HEK293 (cell line): ENCODE measurements at regions not wholly inside any gene's neighbourhood (a gene's known extent, or its start where the extent isn't known, plus 50 kb on each side); places are given as distances from the start of the nearest gene placed in this dataset.

Experiments used
- REPIN1 ChIP-seq: fragments of 450-650 bp; formaldehyde crosslinking; IDR thresholded peaks from 2 replicates; pipeline ENCODE4 v1.5.1; 2017; ENCODE audit warnings: missing biosample characterization, missing genetic modification characterization, low read depth
- SP2 ChIP-seq: fragments of 450-650 bp; formaldehyde crosslinking; IDR thresholded peaks from 2 replicates; pipeline ENCODE4 v1.5.1; 2016; ENCODE audit warnings: missing biosample characterization, missing genetic modification characterization
- YY1 ChIP-seq: fragments of 450-650 bp; formaldehyde crosslinking; IDR thresholded peaks from 2 replicates; pipeline ENCODE4 v1.5.1; 2018; ENCODE audit warnings: missing biosample characterization, missing genetic modification characterization
- ZBTB17 ChIP-seq: fragments of 450-650 bp; formaldehyde crosslinking; IDR thresholded peaks from 2 replicates; pipeline ENCODE4 v1.5.1; 2016; ENCODE audit warnings: missing biosample characterization, missing genetic modification characterization
- ZNF214 ChIP-seq: fragments of 450-650 bp; formaldehyde crosslinking; IDR thresholded peaks from 2 replicates; pipeline ENCODE4 v1.5.1; 2017; ENCODE audit warnings: missing biosample characterization, mild to moderate bottlenecking, missing genetic modification characterization, borderline replicate concordance
- ZNF777 ChIP-seq: fragments of 450-650 bp; formaldehyde crosslinking; IDR thresholded peaks from 2 replicates; pipeline ENCODE4 v1.5.1; 2017; ENCODE audit warnings: missing biosample characterization, missing genetic modification characterization, borderline replicate concordance
- TF ChIP-seq, protein P1 (sequence below): fragments of 450-650 bp; formaldehyde crosslinking; IDR thresholded peaks from 2 replicates; pipeline ENCODE4 v1.5.1; 2016; ENCODE audit warnings: missing biosample characterization, missing genetic modification characterization
- TF ChIP-seq, protein P2 (sequence below): fragments of 450-650 bp; formaldehyde crosslinking; IDR thresholded peaks from 2 replicates; pipeline ENCODE4 v1.5.0; 2017; ENCODE audit warnings: missing biosample characterization, missing genetic modification characterization, borderline replicate concordance

DNA sequence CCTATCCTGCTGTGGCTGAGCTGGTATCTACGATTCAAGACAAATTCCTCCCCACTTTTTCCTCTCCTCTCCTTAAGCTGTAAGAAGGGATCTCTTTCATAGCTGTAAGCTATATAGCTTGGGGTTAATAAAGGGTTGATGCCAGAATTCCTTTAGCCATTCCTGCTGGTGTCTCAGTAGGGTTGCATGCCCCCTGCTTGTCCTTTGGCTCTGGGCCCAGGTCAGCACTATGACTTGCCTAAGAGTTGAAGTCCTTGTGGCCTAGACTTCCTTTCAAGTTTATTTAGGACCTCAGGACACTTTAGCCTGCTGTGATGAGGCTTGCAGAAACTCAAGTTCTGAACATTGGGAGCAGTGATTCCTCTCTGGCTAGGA is 270.0 kb downstream of the AMY1C start:
- TF ChIP-seq, protein P1, sequence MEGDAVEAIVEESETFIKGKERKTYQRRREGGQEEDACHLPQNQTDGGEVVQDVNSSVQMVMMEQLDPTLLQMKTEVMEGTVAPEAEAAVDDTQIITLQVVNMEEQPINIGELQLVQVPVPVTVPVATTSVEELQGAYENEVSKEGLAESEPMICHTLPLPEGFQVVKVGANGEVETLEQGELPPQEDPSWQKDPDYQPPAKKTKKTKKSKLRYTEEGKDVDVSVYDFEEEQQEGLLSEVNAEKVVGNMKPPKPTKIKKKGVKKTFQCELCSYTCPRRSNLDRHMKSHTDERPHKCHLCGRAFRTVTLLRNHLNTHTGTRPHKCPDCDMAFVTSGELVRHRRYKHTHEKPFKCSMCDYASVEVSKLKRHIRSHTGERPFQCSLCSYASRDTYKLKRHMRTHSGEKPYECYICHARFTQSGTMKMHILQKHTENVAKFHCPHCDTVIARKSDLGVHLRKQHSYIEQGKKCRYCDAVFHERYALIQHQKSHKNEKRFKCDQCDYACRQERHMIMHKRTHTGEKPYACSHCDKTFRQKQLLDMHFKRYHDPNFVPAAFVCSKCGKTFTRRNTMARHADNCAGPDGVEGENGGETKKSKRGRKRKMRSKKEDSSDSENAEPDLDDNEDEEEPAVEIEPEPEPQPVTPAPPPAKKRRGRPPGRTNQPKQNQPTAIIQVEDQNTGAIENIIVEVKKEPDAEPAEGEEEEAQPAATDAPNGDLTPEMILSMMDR: no peak
- TF ChIP-seq YY1: no peak
- TF ChIP-seq ZNF777 (tag by site-specific recombination): no peak
- TF ChIP-seq, protein P2, sequence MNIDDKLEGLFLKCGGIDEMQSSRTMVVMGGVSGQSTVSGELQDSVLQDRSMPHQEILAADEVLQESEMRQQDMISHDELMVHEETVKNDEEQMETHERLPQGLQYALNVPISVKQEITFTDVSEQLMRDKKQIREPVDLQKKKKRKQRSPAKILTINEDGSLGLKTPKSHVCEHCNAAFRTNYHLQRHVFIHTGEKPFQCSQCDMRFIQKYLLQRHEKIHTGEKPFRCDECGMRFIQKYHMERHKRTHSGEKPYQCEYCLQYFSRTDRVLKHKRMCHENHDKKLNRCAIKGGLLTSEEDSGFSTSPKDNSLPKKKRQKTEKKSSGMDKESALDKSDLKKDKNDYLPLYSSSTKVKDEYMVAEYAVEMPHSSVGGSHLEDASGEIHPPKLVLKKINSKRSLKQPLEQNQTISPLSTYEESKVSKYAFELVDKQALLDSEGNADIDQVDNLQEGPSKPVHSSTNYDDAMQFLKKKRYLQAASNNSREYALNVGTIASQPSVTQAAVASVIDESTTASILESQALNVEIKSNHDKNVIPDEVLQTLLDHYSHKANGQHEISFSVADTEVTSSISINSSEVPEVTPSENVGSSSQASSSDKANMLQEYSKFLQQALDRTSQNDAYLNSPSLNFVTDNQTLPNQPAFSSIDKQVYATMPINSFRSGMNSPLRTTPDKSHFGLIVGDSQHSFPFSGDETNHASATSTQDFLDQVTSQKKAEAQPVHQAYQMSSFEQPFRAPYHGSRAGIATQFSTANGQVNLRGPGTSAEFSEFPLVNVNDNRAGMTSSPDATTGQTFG: no peak
- TF ChIP-seq ZBTB17 (tag by site-specific recombination): no peak
- TF ChIP-seq SP2 (tag by site-specific recombination): no peak
- no peak for TF ChIP-seq REPIN1 (tag by site-specific recombination)
- TF ChIP-seq ZNF214 (tag by site-specific recombination): no peak
